Liver (tissue), 3 donors: ENCODE measurements at regions not wholly inside any gene's neighbourhood (a gene's known extent, or its start where the extent isn't known, plus 50 kb on each side); places are given as distances from the start of the nearest gene placed in this dataset.

ENCODE experiments used
- ATF3 ChIP-seq: IDR thresholded peaks from 2 replicates; pipeline ENCODE4 v1.6.1; 2016; ENCODE audit warnings: antibody characterized with exemption
- EGR1 ChIP-seq, 2 donors: IDR thresholded peaks; 2 replicates each; pipeline ENCODE4 v1.6.1; 2016 to 2018; ENCODE audit warnings: antibody characterized with exemption in 2 of 2, low read depth in 2 of 2
- FOXA2 ChIP-seq: IDR thresholded peaks from 2 replicates; pipeline ENCODE4 v1.6.1; 2016; ENCODE audit warnings: antibody characterized with exemption
- JUND ChIP-seq, 2 donors: IDR thresholded peaks; 2 replicates each; pipeline ENCODE4 v1.6.1; 2016; ENCODE audit warnings: antibody characterized with exemption in 2 of 2
- MAX ChIP-seq: IDR thresholded peaks from 2 replicates; pipeline ENCODE4 v1.6.1; 2016; ENCODE audit warnings: antibody characterized with exemption
- NR2F2 ChIP-seq: IDR thresholded peaks from 2 replicates; pipeline ENCODE4 v1.6.1; 2016; ENCODE audit warnings: antibody characterized with exemption
- RAD21 ChIP-seq, 2 donors: IDR thresholded peaks; 2 replicates each; pipeline ENCODE4 v1.6.1; 2016; ENCODE audit warnings: antibody characterized with exemption in 2 of 2, mild to moderate bottlenecking in 2 of 2
- REST ChIP-seq: IDR thresholded peaks from 2 replicates; pipeline ENCODE4 v1.6.1; 2016; ENCODE audit warnings: antibody characterized with exemption, mild to moderate bottlenecking
- TAF1 ChIP-seq: conservative IDR thresholded peaks from 2 replicates; pipeline ENCODE4 v1.6.1; 2016; ENCODE audit warnings: antibody characterized with exemption, mild to moderate bottlenecking
- YY1 ChIP-seq: IDR thresholded peaks from 2 replicates; pipeline ENCODE4 v1.6.1; 2016; ENCODE audit warnings: antibody characterized with exemption, mild to moderate bottlenecking
- TF ChIP-seq, protein P1 (sequence below): fragments of 150-350 bp; IDR thresholded peaks from 2 replicates; pipeline ENCODE4 v1.5.1; 2017; ENCODE audit warnings: improper control_type of control experiment, low read depth, low read length; ENCODE audit not compliant: missing input control
- TF ChIP-seq, protein P2 (sequence below): IDR thresholded peaks from 2 replicates; pipeline ENCODE4 v1.6.1; 2016; ENCODE audit warnings: antibody characterized with exemption
- donor health status: healthy.
- donor health status: healthy.

DNA sequence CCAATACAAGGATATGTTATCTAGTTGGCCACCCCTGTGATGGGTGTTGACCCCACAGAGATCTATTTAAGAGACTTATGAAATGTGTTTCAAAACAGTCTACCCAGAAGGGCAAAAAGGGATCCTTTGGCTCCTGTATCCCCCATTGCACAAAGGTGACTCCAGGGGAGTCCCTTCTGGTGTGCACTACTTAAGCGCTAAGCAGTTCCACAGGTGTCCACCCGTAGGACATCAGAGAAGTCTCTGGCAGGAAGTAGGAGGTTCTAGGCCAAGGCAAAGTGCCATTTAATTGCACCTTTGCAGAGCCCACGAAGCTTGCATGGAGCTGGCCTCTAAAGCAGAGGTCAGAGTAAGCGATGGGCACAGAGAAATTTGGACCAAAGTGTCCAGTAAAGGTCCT, 147.7 kb downstream of the MRPL14 start:
- TF ChIP-seq, protein P1, sequence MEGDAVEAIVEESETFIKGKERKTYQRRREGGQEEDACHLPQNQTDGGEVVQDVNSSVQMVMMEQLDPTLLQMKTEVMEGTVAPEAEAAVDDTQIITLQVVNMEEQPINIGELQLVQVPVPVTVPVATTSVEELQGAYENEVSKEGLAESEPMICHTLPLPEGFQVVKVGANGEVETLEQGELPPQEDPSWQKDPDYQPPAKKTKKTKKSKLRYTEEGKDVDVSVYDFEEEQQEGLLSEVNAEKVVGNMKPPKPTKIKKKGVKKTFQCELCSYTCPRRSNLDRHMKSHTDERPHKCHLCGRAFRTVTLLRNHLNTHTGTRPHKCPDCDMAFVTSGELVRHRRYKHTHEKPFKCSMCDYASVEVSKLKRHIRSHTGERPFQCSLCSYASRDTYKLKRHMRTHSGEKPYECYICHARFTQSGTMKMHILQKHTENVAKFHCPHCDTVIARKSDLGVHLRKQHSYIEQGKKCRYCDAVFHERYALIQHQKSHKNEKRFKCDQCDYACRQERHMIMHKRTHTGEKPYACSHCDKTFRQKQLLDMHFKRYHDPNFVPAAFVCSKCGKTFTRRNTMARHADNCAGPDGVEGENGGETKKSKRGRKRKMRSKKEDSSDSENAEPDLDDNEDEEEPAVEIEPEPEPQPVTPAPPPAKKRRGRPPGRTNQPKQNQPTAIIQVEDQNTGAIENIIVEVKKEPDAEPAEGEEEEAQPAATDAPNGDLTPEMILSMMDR: no peak
- TF ChIP-seq REST (no peak), YY1 (no peak), FOXA2 (no peak), MAX (no peak), TAF1 (no peak), NR2F2 (no peak), RAD21 (IDR thresholded peaks at IDR 0.05) (no peak), ATF3 (no peak), EGR1 (IDR thresholded peaks at IDR 0.05; ENCODE audit: low read depth in 2 of 2) (no peak), JUND (IDR thresholded peaks at IDR 0.05) (no peak)
- TF ChIP-seq, protein P2, sequence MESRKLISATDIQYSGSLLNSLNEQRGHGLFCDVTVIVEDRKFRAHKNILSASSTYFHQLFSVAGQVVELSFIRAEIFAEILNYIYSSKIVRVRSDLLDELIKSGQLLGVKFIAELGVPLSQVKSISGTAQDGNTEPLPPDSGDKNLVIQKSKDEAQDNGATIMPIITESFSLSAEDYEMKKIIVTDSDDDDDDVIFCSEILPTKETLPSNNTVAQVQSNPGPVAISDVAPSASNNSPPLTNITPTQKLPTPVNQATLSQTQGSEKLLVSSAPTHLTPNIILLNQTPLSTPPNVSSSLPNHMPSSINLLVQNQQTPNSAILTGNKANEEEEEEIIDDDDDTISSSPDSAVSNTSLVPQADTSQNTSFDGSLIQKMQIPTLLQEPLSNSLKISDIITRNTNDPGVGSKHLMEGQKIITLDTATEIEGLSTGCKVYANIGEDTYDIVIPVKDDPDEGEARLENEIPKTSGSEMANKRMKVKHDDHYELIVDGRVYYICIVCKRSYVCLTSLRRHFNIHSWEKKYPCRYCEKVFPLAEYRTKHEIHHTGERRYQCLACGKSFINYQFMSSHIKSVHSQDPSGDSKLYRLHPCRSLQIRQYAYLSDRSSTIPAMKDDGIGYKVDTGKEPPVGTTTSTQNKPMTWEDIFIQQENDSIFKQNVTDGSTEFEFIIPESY: no peak
